HG02973 (cell line): ENCODE measurements at regions not wholly inside any gene's neighbourhood (a gene's known extent, or its start where the extent isn't known, plus 50 kb on each side); places are given as distances from the start of the nearest gene placed in this dataset.
A peak's percentile ranks its signal among the peaks of the same experiment; 100 is the strongest.
"Not testable (repeated sequence)": the region's sequence is repeated elsewhere in the genome, so short reads cannot be mapped to it uniquely, and the experiment has no call there.

Source experiments
- ATAC-seq: cut with Tn5 transposase; IDR thresholded peaks from one replicate; pipeline ENCODE4 v1.9.1; 2021; ENCODE audit warnings: moderate library complexity; ENCODE audit not compliant: unreplicated experiment

GRCh38 chr6:56807326-56807988 is 147.4 kb upstream of the BEND6 start:
- no peak for ATAC-seq

DNA sequence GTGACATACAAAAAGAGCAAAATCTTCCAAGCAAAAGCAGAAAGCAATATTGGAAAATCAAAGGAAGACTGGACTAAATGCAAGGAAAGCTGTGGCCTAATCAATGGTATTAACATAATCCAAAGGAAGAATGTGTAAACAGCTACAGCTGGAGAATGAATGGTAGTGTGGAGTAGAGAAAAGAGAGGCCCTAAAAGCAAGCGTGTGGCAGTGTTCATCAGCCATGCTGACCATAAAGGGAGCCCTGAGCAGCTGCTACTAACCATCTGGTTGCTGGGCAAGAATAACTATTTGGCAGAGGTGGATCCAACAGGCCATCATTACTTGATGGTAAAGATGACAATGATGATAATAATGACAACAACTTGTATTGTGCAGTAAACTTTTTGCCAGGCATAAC is 148.5 kb upstream of the BEND6 start:
- no peak for ATAC-seq

GRCh38 chr6:56804996-56805395 is 149.9 kb upstream of the BEND6 start:
- no peak for ATAC-seq

DNA sequence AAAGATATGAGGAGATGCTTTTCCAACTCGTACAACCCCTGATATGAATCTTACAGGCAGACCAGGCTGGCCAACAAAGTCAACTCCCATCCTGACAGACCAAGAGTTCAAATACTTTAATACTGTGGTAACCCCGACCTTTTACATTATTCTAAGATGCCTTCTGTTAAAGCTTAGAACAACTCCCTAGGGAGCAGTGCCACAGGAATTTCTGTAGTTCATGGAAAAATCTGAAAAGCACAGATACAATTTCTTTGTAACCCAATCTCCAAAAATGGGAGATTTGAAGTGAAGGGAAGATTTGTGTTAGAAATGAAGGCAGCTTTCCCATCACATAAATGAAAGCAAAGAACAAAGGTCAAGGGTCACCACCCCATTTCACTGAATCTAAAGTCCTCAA is 151.3 kb upstream of the BEND6 start:
- no peak for ATAC-seq

DNA sequence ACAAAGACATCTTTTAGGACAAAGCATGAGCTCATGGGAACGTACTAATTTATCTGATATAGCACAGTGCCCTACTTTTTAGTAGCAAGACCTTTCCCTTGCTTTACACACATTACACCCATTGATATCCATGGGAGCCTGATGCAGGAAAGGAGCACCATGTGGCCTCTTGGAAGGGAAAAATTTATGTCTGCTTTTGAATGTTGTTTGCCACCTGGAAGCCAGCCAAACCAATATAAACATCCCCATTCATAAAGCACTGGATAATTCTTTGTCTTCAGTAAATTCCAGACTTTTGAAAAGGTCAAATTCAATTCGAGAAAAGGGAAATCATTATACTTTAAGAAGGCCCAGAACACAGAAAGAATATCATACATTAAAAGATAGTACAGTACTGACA is 152.3 kb upstream of the BEND6 start:
- ATAC-seq = no peak

DNA sequence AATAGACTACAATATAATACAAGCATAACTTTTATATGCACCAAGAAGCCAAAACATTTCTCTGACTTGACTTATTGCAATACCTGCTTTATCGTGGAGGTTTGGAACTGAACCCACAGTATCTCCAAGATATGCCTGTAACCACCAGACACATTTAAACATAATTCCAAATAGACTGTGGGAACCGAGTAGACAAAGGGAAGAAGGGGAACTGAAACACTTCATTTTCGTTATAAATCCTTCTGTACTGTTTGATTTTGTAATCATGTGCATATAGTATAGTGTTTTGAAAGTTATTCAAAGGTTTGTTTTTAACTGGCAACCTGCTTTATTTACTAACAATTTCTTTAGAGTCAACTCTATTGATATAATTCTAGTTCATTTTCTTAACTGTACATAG is 154.9 kb upstream of the BEND6 start:
- no peak for ATAC-seq

- ATAC-seq = no peak
Measured at GRCh38 chr6:56798163-56798562, 155.5 kb upstream of the DST start.

DNA sequence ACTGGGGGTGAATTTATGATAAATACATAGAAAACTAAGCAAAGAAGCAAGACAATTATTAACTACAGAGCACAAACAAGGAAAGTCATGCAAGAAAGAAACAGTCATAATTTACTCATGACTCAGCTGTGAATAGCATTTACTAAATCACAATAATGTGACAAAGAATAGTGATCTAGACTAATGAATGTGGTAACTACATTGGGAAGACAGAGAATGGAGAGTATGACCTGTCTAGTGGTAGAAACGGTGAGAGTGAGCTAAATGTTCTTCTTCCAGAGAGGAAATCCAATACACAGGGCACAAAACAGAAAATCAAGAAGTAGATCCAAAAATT is 153.5 kb upstream of the DST start:
- peak; percentile 64 for ATAC-seq

DNA sequence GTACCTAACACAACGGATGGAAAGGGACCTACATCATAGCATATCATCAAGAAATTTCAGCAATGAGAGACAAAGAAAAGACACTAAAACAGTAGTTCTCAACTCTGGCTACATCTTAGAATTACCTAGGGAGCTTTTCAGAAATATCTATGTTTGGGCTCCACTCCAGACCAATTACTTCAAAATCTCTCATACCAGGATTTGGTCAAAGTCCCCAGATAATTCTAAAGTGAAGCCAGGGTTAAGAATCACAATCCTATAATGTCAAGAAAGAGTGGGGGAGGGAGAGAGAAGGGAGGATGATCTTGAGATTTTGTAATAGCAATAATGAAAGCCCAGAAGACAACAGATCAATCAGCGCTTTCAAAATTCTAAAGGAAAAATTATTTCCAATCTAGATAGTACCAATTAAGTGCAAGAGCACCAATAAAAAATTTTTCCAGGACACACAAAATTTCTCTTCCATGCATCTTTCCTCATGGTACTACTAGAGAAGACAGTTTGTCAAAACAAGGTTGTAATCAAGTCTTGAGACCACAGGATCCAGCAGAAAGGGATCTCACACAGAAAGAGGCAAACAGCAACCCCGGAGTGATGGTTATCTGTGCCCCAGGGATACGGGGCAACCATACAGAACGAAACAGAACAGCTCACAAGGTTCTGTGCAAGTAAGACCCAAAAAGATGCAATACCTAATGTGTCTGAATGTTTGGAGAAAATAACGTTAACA is 152.9 kb upstream of the DST start:
- peak; percentile 5 for ATAC-seq

- ATAC-seq = peak; percentile 55
Measured at GRCh38 chr6:56794421-56794820, 151.7 kb upstream of the DST start.

- peak; percentile 9 for ATAC-seq
Measured at GRCh38 chr6:56793938-56794337, 151.2 kb upstream of the DST start.

DNA sequence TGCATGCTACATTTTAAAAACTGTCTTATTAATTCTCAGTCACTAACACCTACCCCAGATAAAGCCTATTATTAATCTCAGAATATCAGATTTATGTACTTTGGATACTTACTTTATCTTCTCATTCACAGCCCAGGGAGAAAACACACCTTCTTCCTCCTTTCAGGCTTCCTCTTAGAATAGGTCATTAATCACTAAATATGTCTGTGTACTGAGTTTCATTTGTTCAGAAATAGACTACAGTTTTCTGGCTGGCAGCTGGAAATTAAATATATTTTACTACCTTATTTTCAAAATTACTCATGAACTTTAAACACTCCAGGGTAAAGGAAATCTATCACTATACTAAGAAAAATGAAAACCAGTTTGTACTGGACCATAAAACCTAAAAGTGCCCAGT is 147.7 kb upstream of the DST start:
- ATAC-seq = no peak

DNA sequence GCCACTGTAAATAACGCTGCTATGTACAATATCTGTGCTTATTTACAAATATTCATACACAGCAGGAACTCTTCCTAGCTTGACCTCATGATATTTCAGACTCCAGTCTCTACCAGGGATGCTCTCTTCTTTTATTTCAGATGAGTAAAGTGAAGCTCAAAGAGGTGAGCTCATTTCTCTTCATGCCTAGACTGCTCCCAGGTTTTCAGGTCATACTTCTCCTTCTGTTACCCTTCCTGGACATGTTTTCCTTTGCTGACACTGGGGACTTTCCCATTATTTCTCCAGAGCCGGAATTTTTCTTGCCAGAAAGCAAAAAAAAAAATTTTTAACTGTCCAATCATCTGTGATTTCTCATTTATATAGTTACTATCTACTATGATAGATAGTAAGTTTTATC is 147.2 kb upstream of the DST start:
- no peak for ATAC-seq

- ATAC-seq = no peak
Measured at GRCh38 chr6:56789342-56789741, 146.7 kb upstream of the DST start.

- no peak for ATAC-seq
Measured at GRCh38 chr6:56787209-56787608, 144.5 kb upstream of the DST start.

DNA sequence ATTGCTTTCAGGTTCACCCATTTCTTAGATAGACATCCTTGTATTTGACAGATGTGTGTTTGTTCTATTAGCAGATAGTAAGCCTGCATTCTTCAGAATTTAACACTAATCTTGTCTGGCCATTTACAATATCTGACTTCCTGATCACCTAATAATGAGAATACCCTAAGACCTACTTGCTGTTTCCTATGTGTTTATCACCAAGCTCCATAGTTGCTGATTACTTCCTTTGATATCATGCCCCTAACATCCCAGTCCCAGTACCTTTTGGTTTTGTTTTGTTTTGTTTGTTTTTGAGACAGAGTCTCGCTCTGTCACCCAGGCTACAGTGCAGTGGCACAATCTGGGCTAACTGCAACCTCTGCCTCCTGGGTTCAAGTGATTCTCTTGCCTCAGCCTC is 143.6 kb upstream of the DST start:
- no peak for ATAC-seq

DNA sequence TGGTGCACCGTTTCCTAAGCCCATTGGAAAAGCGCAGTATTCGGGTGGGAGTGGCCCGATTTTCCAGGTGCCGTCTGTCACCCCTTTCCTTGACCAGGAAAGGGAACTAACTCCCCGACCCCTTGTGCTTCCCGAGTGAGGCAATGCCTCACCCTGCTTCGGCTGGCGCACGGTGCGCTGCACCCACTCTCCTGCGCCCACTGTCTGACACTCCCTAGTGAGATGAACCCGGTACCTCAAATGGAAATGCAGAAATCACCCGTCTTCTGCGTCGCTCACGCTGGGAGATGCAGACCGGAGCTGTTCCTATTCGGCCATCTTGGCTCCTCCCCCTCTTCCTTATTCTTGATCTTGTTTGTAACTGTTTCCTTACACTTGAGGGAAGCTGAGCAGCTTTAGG is 142.8 kb upstream of the DST start:
- not testable (repeated sequence) for ATAC-seq

DNA sequence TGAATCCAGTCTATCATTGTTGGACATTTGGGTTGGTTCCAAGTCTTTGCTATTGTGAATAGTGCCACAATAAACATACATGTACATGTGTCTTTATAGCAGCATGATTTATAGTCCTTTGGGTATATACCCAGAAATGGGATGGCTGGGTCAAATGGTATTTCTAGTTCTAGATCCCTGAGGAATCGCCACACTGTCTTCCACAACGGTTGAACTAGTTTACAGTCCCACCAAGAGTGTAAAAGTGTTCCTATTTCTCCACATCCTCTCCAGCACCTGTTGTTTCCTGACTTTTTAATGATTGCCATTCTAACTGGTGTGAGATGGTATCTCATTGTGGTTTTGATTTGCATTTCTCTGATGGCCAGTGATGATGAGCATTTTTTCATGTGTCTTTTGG is 137.4 kb upstream of the DST start:
- ATAC-seq = not testable (repeated sequence)

DNA sequence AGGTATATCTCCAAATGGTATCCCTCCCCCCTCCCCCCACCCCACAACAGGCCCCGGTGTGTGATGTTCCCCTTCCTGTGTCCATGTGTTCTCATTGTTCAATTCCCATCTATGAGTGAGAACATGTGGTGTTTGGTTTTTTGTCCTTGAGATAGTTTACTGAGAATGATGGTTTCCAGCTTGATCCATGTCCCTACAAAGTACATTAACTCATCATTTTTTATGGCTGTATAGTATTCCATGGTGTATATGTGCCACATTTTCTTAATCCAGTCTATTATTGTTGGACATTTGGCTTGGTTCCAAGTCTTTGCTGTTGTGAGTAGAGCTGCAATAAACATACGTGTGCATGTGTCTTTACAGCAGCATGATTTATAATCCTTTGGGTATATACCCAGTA is 135.8 kb upstream of the DST start:
- not testable (repeated sequence) for ATAC-seq

GRCh38 chr6:56775498-56776166 is 132.9 kb upstream of the DST start:
- no peak for ATAC-seq

DNA sequence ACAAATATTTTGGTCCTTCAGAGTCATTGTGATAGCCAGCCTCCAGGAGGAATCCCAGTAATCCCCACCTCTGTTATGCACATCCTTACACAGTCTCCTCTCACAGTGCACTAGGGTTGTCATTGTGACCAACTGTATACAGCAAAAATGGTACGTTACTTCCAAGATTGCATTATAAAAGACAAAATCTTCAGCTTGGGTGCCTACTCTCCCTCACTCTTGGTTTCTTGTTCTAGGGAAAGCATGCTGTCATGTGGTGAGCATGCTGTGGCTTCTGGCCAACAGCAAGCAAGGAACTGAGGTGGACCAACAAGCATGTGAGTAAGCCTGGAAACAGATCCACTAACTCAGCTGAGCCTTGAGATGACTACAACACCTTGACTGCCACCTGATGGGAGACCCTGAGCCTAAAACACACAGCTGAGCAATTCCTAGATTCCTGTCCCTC is 130.1 kb upstream of the DST start:
- ATAC-seq = peak; percentile 49

- ATAC-seq = no peak
Measured at GRCh38 chr6:56771929-56772607, 129.4 kb upstream of the DST start.
